Epithelial cell of prostate (primary cell): ENCODE measurements at regions not wholly inside any gene's neighbourhood (a gene's known extent, or its start where the extent isn't known, plus 50 kb on each side); places are given as distances from the start of the nearest gene placed in this dataset.

Source experiments
- DNase-seq: peaks from one replicate; pipeline ENCODE4 v3.0.0-alpha.2; 2011; ENCODE audit warnings: low read depth, low spot score
- H3K27ac ChIP-seq: fragments of 450-650 bp; 2 replicates; pipeline ENCODE4 v1.5.1; 2017; ENCODE audit warnings: mild to moderate bottlenecking

DNA sequence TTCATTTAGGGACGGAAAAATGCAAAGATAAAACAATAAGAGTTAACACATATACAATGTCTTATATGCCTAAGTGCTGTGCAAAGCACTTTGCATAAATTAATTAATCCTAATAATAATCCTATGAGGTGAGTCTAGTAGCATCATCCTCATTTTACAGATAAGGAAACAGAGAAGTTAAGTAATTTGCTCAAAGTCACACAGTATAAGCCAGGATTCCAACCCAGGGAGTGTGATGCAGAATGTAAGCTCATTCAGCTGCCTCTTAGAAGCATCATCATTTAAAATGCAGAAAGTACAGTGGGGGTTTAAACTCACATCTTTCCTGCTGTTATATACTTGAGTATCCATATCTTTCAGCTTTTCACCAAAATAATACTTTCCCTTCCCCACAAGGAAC lies 203.7 kb downstream of the LARP7 start:
- H3K27ac ChIP-seq: no peak overlapping the region
- DNase-seq: no peak

DNA sequence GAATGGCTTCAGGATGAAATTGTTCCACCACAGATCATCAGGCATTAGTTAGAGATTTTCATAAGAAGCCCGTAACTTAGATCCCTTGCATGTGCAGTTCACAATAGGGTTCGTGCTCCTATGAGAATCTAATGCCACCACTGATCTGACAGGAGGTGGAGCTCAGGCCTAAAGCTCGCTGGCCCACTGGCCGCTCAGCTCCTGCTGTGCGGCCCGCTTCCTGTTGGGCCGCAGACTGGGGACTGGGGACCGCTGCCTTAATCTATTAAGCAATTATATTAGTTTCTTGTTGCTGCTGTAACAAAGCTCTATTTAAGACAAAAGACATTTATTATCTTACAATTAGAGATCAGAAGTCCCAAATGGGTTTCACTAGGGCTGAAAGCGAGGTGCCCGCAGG lies 205.6 kb downstream of the LARP7 start:
- no peak for DNase-seq

DNA sequence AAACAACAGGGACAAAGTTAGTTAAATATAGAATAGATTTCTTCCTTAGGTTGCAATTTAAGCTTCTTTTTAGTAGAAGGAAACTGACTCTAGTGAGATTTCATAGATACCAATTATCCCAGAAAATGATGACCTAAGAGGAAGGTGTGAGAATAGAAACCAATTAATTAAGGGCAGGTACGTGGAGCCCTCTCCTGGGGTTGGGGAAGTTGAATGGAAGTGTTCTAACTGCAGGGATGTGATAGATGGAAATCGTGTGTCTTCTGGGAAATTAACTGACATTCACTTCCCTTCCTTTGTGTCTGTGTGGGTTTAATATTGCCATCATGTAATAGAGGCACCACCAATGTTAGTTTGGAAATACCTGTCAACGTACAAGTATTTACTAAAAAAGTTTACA lies 204.1 kb upstream of the ANK2 start:
- no peak overlapping the region for H3K27ac ChIP-seq
- DNase-seq: no peak

More for the DNA sequence above, 205.6 kb downstream of the LARP7 start:
- H3K27ac ChIP-seq: no peak overlapping the region

GRCh38 chr4:112847045-112847444 lies 202.4 kb upstream of the ANK2 start:
- DNase-seq: no peak
- no peak overlapping the region for H3K27ac ChIP-seq

GRCh38 chr4:112847781-112848180 lies 201.7 kb upstream of the ANK2 start:
- DNase-seq: peak; percentile 37
- no peak overlapping the region for H3K27ac ChIP-seq

- DNase-seq: no peak
- H3K27ac ChIP-seq: no peak overlapping the region
Observed at GRCh38 chr4:112848911-112849310, 200.5 kb upstream of the ANK2 start.

GRCh38 chr4:112852601-112853000 lies 196.9 kb upstream of the ANK2 start:
- DNase-seq: no peak
- no peak overlapping the region for H3K27ac ChIP-seq

DNA sequence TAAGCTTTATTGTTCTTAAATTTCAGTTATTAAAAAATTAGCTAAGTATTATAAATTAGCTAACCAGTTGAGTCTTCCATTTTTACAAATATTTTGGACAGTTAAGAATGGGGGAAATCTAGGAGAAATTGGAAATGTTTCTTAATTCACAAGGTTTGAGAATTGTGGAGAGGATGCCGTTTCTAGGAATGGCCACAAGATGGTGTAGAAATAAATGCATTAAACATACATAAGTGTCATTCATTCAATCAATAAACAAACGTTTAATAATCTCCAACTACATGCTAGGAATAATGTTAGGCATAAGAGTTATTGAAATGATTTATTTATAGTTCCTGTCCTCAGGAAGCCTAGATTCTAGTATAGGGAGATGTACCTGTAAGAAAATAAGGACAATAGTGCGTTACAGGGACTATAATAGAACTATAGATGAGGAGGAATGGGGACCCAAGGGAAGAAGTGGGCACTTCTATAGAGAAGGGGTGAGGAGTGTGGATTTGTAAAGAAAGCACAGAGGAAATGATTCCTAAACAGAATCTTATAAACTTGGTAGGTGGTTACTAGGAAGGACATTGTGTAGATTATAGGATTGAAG lies 195.7 kb upstream of the ANK2 start:
- no peak overlapping the region for H3K27ac ChIP-seq

GRCh38 chr4:112854420-112854819 lies 195.0 kb upstream of the ANK2 start:
- no peak overlapping the region for H3K27ac ChIP-seq
- DNase-seq: no peak

More for the DNA sequence above, 195.7 kb upstream of the ANK2 start:
- DNase-seq: no peak

DNA sequence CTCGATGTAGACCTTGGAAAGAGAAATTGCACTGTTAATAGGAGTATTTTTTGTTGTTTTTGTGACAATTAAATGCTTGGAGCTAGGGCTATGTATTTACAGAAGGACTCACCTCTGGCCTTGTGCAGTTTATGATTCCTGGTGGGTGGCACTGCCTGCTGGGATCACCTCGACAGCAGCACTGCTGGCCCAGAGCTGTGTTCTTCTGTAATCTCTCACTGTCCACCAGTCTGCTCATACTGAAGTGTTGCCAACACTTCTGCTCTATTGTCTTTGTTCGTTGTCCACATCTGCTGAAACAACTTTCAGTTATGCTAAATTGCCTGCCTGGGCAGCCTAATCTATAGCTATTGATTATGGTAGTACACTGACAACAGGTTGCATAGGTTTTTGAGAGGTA lies 194.4 kb upstream of the ANK2 start:
- DNase-seq: no peak
- H3K27ac ChIP-seq: no peak overlapping the region

- peak; percentile 85 for DNase-seq
- peak overlapping the region; percentile 45 for H3K27ac ChIP-seq
Observed at GRCh38 chr4:112857461-112857860, 192.0 kb upstream of the ANK2 start.

GRCh38 chr4:112858751-112859150 lies 190.7 kb upstream of the ANK2 start:
- H3K27ac ChIP-seq: no peak overlapping the region
- DNase-seq: no peak

- H3K27ac ChIP-seq: no peak overlapping the region
- DNase-seq: no peak
Observed at GRCh38 chr4:112859456-112860184, 189.8 kb upstream of the ANK2 start.

DNA sequence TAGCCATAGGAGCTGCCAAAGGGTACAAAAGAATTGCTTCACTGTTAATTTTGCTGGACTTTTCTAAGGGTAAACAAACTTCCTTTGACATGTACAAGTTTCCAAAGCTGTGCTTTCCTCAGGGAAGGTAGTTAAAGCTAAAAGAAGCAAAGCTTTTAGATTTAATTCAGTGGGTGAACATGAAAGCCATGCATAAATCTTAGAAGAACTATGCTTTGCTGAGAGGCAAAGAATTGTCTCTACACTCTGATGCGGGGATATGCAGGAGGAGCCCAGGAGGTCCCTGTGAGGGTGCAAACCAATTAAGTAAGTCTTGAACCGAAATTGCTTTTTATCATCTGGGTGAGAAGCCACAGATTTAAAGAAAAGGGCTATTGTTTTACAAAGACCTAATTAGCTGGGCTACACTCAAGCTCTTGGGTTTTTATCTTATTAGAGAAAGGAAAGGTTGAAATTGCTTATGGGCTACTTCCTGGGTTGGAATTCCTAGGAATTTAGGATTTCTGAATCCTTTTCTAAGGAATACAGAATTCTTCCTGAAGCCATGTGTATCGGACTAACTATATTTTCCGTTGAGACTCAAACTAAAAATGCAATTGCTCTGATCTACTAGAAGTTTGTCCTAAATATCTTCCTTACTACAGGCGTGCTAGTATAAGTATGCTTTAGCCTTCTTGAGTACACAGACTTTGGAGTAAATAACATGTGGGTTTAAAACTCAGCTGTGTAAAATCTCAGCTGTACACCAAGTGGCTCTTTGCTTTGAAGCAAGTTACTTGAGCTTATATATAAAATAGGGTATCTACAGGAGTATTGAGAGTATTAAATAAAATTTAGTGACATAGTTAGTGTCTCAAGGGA lies 188.4 kb upstream of the ANK2 start:
- no peak overlapping the region for H3K27ac ChIP-seq
- no peak for DNase-seq

DNA sequence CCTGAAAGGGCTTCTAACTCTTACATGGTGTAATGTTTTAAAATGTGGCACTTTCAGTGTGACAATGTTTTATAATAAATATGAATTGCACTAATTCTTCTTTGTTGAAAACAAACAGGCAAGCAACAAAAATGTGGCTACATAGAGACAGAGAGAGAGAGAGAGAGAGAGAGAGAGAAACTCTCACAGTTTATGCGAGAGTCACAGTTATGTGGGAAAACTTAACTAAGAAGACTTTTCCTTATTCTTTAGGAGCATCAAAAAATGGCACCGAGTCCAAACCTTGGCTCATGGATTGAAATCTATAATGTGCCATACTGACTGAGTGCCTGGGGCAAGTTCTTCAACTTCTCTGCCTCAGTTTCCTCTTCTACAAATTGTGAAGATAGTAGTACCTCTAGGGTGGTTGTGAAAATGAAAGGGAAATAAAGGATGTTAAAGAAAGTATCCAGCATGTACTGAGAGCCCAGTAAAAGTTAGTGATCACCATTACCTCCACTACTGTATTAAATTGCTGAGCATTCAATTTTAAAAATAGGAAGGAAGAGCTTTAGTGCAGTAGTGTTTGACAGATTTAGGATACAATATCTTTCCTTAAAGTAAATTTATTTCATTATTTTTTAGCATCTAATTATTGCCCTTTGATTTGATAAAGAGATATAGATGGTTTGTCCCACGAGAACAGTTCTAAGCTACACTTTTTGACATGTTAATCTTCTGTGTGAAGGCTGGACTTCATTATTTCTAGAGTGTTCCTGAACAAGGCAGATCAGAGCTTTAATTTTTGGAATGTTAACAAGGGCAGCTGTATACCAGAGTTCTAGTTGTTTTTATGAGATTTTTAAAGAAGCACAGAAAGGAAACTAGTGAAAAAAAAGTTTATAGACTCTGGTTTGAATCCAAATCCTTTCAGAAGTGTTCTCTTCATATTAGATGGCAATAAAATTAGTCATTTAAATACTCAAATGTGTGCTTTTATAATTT lies 187.5 kb upstream of the ANK2 start:
- no peak for DNase-seq
- H3K27ac ChIP-seq: no peak overlapping the region

GRCh38 chr4:112865443-112865842 lies 184.0 kb upstream of the ANK2 start:
- DNase-seq: no peak
- no peak overlapping the region for H3K27ac ChIP-seq

- H3K27ac ChIP-seq: no peak overlapping the region
- no peak for DNase-seq
Observed at GRCh38 chr4:112876316-112876715, 173.1 kb upstream of the ANK2 start.

DNA sequence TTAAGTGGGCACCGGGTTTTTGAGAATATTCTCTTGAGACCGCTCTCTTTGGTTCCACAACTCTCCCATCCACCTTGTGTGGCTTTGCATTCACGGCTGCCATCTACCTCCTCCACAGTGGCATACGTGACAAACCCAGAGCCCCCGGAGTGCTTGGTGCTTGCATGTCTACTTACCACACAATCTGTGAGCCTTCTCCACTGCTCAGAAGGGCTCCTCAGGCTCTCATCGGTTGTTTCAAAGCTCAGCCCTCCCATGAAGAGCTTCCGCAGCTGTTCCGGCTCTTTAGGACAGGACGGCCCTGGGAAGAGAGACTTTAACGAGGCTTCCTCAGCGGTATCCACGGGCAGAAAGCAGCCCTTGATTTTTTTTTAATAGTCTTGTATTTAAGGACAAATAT lies 167.6 kb upstream of the ANK2 start:
- H3K27ac ChIP-seq: no peak overlapping the region
- DNase-seq: no peak

DNA sequence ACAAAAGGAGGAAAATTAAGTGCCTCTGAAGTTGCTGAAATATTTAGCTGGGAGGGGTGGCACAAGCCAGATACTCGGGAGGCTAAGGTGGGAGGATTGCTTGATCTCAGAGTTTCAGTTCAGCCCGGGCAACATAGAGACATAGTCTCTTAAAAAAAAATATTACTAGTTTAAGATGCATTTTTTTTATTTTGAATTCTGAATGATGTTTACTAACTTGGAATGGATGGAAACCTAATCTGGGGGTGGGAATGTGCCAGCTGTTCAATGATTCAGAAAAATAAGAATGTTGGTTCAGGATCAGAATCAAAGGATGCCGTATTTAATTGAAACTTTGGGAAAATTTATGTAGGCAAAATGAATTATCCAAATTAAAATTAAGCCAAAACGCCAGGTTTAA lies 167.2 kb upstream of the ANK2 start:
- no peak for DNase-seq
- no peak overlapping the region for H3K27ac ChIP-seq

- DNase-seq: no peak
- H3K27ac ChIP-seq: no peak overlapping the region
Observed at GRCh38 chr4:112884406-112884805, 165.0 kb upstream of the ANK2 start.
